ENCODE measurements at regions not wholly inside any gene's neighbourhood (a gene's known extent, or its start where the extent isn't known, plus 50 kb on each side); places are given as distances from the start of the nearest gene placed in this dataset.

DNA sequence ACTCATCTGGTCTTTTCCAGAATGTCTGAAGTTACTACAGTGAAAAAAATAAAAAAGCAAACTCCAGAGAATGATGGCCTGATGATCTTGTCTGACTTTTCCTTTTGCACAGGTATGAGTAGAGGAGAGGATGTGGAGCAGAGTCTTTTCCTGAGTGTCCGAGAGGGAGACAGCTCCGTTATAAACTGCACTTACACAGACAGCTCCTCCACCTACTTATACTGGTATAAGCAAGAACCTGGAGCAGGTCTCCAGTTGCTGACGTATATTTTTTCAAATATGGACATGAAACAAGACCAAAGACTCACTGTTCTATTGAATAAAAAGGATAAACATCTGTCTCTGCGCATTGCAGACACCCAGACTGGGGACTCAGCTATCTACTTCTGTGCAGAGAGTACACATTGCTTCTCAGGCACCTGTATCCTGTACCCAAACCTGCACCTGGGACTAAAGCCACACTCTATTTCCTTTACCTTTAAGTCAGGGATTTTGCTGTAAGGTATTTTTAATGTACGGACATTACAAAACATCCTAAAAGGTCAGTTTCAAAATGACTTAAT is 75.8 kb upstream of the OR4E1 start:
- no peak for TF ChIP-seq EZH2phosphoT487 (IDR thresholded peaks at IDR 0.05; ENCODE audit: low read depth)
- TF ChIP-seq, protein P1, sequence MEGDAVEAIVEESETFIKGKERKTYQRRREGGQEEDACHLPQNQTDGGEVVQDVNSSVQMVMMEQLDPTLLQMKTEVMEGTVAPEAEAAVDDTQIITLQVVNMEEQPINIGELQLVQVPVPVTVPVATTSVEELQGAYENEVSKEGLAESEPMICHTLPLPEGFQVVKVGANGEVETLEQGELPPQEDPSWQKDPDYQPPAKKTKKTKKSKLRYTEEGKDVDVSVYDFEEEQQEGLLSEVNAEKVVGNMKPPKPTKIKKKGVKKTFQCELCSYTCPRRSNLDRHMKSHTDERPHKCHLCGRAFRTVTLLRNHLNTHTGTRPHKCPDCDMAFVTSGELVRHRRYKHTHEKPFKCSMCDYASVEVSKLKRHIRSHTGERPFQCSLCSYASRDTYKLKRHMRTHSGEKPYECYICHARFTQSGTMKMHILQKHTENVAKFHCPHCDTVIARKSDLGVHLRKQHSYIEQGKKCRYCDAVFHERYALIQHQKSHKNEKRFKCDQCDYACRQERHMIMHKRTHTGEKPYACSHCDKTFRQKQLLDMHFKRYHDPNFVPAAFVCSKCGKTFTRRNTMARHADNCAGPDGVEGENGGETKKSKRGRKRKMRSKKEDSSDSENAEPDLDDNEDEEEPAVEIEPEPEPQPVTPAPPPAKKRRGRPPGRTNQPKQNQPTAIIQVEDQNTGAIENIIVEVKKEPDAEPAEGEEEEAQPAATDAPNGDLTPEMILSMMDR (IDR thresholded peaks at IDR 0.05; ENCODE audit: low read depth, low read length), result no peak
- peaks cover 8% of the 10 kb centered on the region for H3K4me1 ChIP-seq (ENCODE audit: low read length)
- H3K4me3 ChIP-seq (ENCODE audit: low read length), result peak overlapping the region; percentile 59
- H3K79me2 ChIP-seq (ENCODE audit: low read length), result no peaks in the 10 kb centered on the region
- no peaks in the 10 kb centered on the region for H4K20me1 ChIP-seq (ENCODE audit: insufficient read depth, low read length)
- H2AFZ ChIP-seq (ENCODE audit: low read depth, low read length), result peak overlapping the region; percentile 32; the same call in 1 of the 2 replicates
- H3K9ac ChIP-seq (ENCODE audit: low read length), result 0 out of 2 replicates have a peak overlapping the region, but pooled peaks have one; percentile 6
- H3K36me3 ChIP-seq (replicated peaks; ENCODE audit: low read depth, low read length), result no peaks in the 10 kb centered on the region
- peaks cover 34% of the 10 kb centered on the region for H3K27me3 ChIP-seq (ENCODE audit: low read depth, low read length)
- no peaks in the 10 kb centered on the region for H3K9me3 ChIP-seq (ENCODE audit: insufficient read depth, low read length)
- H3K4me2 ChIP-seq (ENCODE audit: low read length), result peak overlapping the region; percentile 66
- no peak overlapping the region for H3K27ac ChIP-seq (ENCODE audit: low read length)

DNA sequence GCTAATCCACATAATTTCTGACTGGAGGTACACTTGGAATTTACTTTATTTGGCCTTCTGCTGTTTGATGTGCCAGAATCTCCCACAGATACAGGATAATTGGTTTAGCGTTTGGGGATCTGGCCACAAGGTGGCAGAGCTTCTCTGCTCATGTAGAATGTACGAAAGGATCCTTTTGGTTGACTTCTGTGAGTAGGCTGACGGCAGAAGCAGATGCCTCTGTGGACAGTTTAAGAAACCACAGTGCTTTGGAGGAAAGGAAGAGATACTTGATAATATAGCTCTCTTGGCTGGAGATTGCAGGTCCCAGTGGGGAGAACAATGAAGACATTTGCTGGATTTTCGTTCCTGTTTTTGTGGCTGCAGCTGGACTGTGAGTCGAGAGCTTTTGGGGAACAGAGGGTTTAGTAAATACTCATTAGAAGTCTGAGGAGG is 75.3 kb upstream of the OR4E1 start:
- Histone ChIP-seq H3K27ac (ENCODE audit: low read length) (no peak overlapping the region), H4K20me1 (ENCODE audit: insufficient read depth, low read length) (no peaks in the 10 kb centered on the region), H3K4me3 (ENCODE audit: low read length) (peak overlapping the region; percentile 59), H3K4me2 (ENCODE audit: low read length) (peak overlapping the region; percentile 66), H3K79me2 (ENCODE audit: low read length) (no peaks in the 10 kb centered on the region), H3K36me3 (replicated peaks; ENCODE audit: low read depth, low read length) (no peaks in the 10 kb centered on the region), H3K4me1 (ENCODE audit: low read length) (peaks cover 8% of the 10 kb centered on the region), H2AFZ (ENCODE audit: low read depth, low read length) (peak overlapping the region; percentile 32; the same call in 1 of the 2 replicates), H3K9me3 (ENCODE audit: insufficient read depth, low read length) (no peaks in the 10 kb centered on the region), H3K27me3 (ENCODE audit: low read depth, low read length) (peaks cover 37% of the 10 kb centered on the region), H3K9ac (ENCODE audit: low read length) (0 out of 2 replicates have a peak overlapping the region, but pooled peaks have one; percentile 6)
- TF ChIP-seq, protein P1 (IDR thresholded peaks at IDR 0.05; ENCODE audit: low read depth, low read length), result peak; percentile 87
- TF ChIP-seq EZH2phosphoT487 (IDR thresholded peaks at IDR 0.05; ENCODE audit: low read depth), result no peak

DNA sequence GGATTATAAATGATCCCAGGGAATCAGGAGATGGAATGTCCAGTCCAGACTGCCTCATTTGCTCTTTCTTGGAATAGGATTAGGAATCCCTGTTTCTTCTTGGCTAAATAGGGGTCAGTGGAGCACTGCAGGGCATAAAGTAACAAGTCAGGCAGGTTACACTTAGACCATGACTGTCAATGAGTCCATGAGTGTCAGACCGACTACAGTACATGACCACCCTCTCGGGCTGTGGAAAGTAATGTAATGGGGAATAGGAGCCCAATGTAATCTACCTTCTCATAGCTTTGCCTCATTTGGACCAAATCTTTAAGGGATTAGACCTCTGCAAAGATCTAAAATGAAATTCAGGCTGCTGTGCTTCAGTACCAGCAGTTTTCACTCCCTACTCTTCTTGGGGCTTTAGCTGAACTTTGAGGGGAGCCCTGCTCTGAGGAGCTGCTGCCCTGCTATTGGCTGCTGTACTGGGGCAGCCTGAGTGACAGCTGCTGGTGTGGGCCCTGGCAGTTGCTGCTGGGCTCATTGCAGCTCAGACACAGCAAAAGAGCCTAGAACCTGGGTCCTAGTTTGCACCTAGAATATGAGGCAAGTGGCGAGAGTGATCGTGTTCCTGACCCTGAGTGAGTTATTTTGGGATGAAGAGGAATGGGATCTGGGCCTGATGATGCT is 62.2 kb upstream of the OR4E1 start:
- no peaks in the 10 kb centered on the region for H3K36me3 ChIP-seq (replicated peaks; ENCODE audit: low read depth, low read length)
- H3K4me1 ChIP-seq (ENCODE audit: low read length), result no peaks in the 10 kb centered on the region
- no peaks in the 10 kb centered on the region for H3K9me3 ChIP-seq (ENCODE audit: insufficient read depth, low read length)
- H3K4me2 ChIP-seq (ENCODE audit: low read length), result no peak overlapping the region
- H3K27ac ChIP-seq (ENCODE audit: low read length), result no peak overlapping the region
- no peaks in the 10 kb centered on the region for H4K20me1 ChIP-seq (ENCODE audit: insufficient read depth, low read length)
- H3K79me2 ChIP-seq (ENCODE audit: low read length), result no peaks in the 10 kb centered on the region
- no peak overlapping the region for H3K4me3 ChIP-seq (ENCODE audit: low read length)
- H3K27me3 ChIP-seq (ENCODE audit: low read depth, low read length), result peaks cover 53% of the 10 kb centered on the region
- no peak overlapping the region for H2AFZ ChIP-seq (ENCODE audit: low read depth, low read length)
- TF ChIP-seq, protein P1 (IDR thresholded peaks at IDR 0.05; ENCODE audit: low read depth, low read length), result no peak
- no peak for TF ChIP-seq EZH2phosphoT487 (IDR thresholded peaks at IDR 0.05; ENCODE audit: low read depth)
- no peak overlapping the region for H3K9ac ChIP-seq (ENCODE audit: low read length)

DNA sequence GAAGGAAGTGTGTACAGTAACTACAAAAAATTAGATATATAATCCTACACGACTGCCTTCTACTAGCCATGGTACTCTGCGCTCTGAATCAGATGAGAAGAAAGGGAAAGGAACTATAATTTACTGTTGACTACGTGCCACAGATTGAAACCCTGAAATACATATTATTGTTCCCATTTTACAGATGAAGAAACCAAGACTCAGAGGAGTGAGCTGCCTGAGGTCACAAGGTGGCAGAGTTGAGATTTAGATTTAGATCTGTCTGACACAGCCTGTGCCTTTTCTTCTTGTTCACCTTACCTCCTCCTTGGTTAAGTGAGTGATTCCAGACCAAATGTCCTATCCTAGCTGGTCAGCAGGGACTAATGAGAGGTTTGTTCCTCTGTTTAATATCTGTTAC is 61.6 kb upstream of the OR4E1 start:
- Histone ChIP-seq H2AFZ (ENCODE audit: low read depth, low read length) (no peak overlapping the region), H3K27ac (ENCODE audit: low read length) (no peak overlapping the region), H3K4me2 (ENCODE audit: low read length) (no peak overlapping the region), H3K27me3 (ENCODE audit: low read depth, low read length) (peaks cover 49% of the 10 kb centered on the region), H3K9ac (ENCODE audit: low read length) (no peak overlapping the region), H3K9me3 (ENCODE audit: insufficient read depth, low read length) (no peaks in the 10 kb centered on the region), H3K36me3 (replicated peaks; ENCODE audit: low read depth, low read length) (no peaks in the 10 kb centered on the region), H3K4me1 (ENCODE audit: low read length) (no peaks in the 10 kb centered on the region), H3K4me3 (ENCODE audit: low read length) (no peak overlapping the region), H3K79me2 (ENCODE audit: low read length) (no peaks in the 10 kb centered on the region), H4K20me1 (ENCODE audit: insufficient read depth, low read length) (no peaks in the 10 kb centered on the region)
- TF ChIP-seq, protein P1 (IDR thresholded peaks at IDR 0.05; ENCODE audit: low read depth, low read length), result no peak
- no peak for TF ChIP-seq EZH2phosphoT487 (IDR thresholded peaks at IDR 0.05; ENCODE audit: low read depth)

All from OCI-LY3 (cell line).